Kidney (tissue), 13 donors: ENCODE measurements at regions not wholly inside any gene's neighbourhood (a gene's known extent, or its start where the extent isn't known, plus 50 kb on each side); places are given as distances from the start of the nearest gene placed in this dataset.

Experiments used
- DNase-seq, 5 donors: peaks; one replicate each; pipeline ENCODE4 v3.0.0-alpha.2; 2013 to 2020
- FAIRE-seq: peaks from 2 replicates; lab custom pipeline; 2012; peaks lifted over from hg19 to GRCh38; lab: Jason Lieb, UNC
- H3K27ac ChIP-seq, 2 donors: one replicate each; pipeline ENCODE4 v1.7.0; 2013; ENCODE audit warnings: low read depth in 2 of 2, low read length in 2 of 2, inconsistent platforms in 1 of 2
- H3K27me3 ChIP-seq: one replicate; pipeline ENCODE4 v1.7.1; 2013; ENCODE audit warnings: low read length, inconsistent platforms; ENCODE audit not compliant: control insufficient read depth, insufficient read depth
- H3K36me3 ChIP-seq, 3 donors: one replicate each; pipeline versions ENCODE4 v1.7.0 to v1.7.1; 2013; ENCODE audit warnings: low read length in 3 of 3, control low read depth in 1 of 3, inconsistent platforms in 1 of 3; ENCODE audit not compliant: insufficient read depth in 3 of 3, control insufficient read depth in 2 of 3
- H3K4me1 ChIP-seq, 3 donors: one replicate each; pipeline versions ENCODE4 v1.7.0 to v1.7.1; 2013; ENCODE audit warnings: low read length in 3 of 3, inconsistent platforms in 1 of 3, low read depth in 1 of 3; ENCODE audit not compliant: control insufficient read depth in 2 of 3, insufficient read depth in 2 of 3
- H3K4me3 ChIP-seq, 3 donors: one replicate each; pipeline versions ENCODE4 v1.7.0 to v1.8.1; 2013; ENCODE audit warnings: low read length in 3 of 3, control low read depth in 1 of 3, inconsistent platforms in 1 of 3
- H3K9ac ChIP-seq, 3 donors: one replicate each; pipeline versions ENCODE4 v1.7.0 to v1.7.1; 2013; ENCODE audit warnings: low read length in 3 of 3, control low read depth in 1 of 3, inconsistent platforms in 1 of 3
- H3K9me3 ChIP-seq, 3 donors: one replicate each; pipeline versions ENCODE4 v1.7.0 to v1.7.1; 2013; ENCODE audit warnings: low read length in 3 of 3, control low read depth in 1 of 3, inconsistent platforms in 1 of 3; ENCODE audit not compliant: control insufficient read depth in 2 of 3, insufficient read depth in 1 of 3
- intact Hi-C: fragments of 100-400 bp; cut with DNase I; formaldehyde crosslinking; loops from one replicate; pipeline ENCODE4 v1.11.1; 2022
- TF ChIP-seq, protein P1 (sequence below): IDR thresholded peaks from 3 replicates; pipeline ENCODE4 v1.5.1; 2012; ENCODE audit warnings: mild to moderate bottlenecking, moderate library complexity, borderline replicate concordance; ENCODE audit not compliant: insufficient read depth; ENCODE audit errors: extremely low read depth
- donor health status: control.
- donor health status: control.
- donor health status: control.
- donor health status: control.
- donor health status: control.
- donor health status: DM: yes; HTN: yes; CAD: no.
- donor health status: Normal renal cell carcinoma (clear cell type).

DNA sequence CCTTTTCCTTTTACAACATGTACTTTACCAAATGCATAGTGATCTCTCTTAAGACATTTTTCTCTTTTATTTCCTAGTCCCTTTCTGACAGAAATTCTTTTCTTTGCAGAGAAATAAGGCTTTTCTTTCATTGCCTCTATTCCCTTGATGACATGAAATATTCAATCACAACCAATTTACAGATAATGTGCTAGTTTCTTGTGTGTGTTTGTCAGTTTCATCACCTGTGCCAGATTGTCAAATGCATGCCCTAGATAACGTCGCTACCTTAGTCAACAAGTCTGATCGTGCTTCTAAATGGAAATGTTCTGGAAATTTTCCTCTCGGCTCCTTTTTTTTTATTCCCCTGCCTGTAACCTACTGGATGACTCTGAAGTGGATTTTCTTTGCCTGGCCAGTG is 478.1 kb downstream of the KLF5 start:
- intact Hi-C loops: no loop called here
- H3K36me3 ChIP-seq: no peaks in the 10 kb centered on the region
- FAIRE-seq (no peak), DNase-seq (no peak)
- no peak overlapping the region for H3K4me3 ChIP-seq
- H3K9ac ChIP-seq: no peak overlapping the region
- no peak overlapping the region for H3K27ac ChIP-seq
- H3K4me1 ChIP-seq: no peaks in the 10 kb centered on the region
- TF ChIP-seq, protein P1, sequence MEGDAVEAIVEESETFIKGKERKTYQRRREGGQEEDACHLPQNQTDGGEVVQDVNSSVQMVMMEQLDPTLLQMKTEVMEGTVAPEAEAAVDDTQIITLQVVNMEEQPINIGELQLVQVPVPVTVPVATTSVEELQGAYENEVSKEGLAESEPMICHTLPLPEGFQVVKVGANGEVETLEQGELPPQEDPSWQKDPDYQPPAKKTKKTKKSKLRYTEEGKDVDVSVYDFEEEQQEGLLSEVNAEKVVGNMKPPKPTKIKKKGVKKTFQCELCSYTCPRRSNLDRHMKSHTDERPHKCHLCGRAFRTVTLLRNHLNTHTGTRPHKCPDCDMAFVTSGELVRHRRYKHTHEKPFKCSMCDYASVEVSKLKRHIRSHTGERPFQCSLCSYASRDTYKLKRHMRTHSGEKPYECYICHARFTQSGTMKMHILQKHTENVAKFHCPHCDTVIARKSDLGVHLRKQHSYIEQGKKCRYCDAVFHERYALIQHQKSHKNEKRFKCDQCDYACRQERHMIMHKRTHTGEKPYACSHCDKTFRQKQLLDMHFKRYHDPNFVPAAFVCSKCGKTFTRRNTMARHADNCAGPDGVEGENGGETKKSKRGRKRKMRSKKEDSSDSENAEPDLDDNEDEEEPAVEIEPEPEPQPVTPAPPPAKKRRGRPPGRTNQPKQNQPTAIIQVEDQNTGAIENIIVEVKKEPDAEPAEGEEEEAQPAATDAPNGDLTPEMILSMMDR: no peak
- no peaks in the 10 kb centered on the region for H3K9me3 ChIP-seq
- H3K27me3 ChIP-seq: no peaks in the 10 kb centered on the region

DNA sequence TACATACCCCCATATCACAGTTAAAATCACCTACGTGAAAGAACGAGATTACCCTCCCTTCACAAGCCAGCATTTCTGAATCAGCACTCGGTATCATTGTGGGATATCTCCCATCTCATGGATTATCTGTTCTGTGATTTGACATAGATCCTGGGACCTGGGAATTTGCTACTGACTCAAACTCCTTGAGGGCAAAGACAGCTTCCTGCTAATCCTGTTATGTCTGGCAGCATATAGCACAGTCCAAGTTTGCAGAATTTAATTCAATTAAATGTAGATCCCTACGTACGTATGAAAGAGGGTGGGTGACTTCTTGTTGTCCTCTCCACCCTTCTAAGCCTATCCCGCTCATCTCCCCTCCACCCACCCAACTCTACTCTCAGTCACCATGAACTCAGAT is 476.5 kb downstream of the KLF5 start:
- intact Hi-C loops: no loop called here
- H3K9ac ChIP-seq: no peak overlapping the region
- no peaks in the 10 kb centered on the region for H3K9me3 ChIP-seq
- H3K4me3 ChIP-seq: no peak overlapping the region
- H3K4me1 ChIP-seq: no peaks in the 10 kb centered on the region
- FAIRE-seq (no peak), DNase-seq (no peak)
- H3K27me3 ChIP-seq: no peaks in the 10 kb centered on the region
- no peak overlapping the region for H3K27ac ChIP-seq
- H3K36me3 ChIP-seq: no peaks in the 10 kb centered on the region
- TF ChIP-seq, protein P1: no peak

DNA sequence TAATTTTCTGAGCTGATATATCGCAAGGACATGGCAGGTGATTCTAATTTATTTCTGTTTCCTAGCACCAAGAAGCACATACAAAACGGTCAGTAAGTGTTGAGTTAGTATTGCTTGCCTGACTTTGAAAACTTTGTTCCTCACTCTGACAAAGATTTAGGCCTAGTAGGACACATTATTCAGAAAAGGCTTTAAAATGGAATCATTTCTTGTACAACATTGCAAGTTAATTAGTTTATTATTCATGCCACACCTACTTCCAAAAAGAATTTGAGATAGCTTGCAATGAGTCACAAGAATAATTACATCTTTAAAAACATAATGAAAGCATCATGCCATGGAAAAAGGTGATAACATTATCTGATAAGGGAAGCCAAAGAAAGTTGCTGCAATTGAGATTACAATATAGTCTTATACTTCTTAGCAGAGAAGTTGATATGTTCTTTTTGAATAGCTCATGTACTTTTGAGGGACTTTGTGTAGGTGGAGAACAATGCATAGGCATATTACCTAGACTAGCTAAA is 474.2 kb downstream of the KLF5 start:
- intact Hi-C loops: no loop called here
- DNase-seq (no peak), FAIRE-seq (no peak)
- H3K4me1 ChIP-seq: no peaks in the 10 kb centered on the region
- no peak overlapping the region for H3K9ac ChIP-seq
- H3K27ac ChIP-seq: no peak overlapping the region
- H3K27me3 ChIP-seq: no peaks in the 10 kb centered on the region
- TF ChIP-seq, protein P1: no peak
- no peaks in the 10 kb centered on the region for H3K36me3 ChIP-seq
- no peaks in the 10 kb centered on the region for H3K9me3 ChIP-seq
- no peak overlapping the region for H3K4me3 ChIP-seq

DNA sequence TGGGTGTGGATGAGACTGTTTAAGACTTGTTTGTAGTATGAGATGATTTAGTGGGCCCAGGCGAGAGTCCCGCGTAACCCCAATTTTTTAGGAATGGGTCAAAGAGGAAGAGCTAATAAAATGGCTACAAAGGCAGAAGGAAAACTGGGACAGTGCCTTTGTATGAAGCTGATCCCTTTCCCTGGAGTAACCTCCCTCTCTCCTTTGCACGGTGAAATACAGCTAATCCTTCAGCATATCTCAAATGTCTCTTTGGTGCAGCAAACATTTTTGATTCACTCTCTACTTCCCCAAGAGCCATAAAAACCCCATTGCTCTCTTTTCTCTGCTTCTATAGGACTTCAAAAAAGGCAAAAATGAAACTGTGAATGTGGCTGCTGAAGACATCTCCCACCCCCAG is 473.8 kb downstream of the KLF5 start:
- no peaks in the 10 kb centered on the region for H3K36me3 ChIP-seq
- intact Hi-C loops: no loop called here
- H3K4me1 ChIP-seq: no peaks in the 10 kb centered on the region
- DNase-seq (no peak), FAIRE-seq (no peak)
- TF ChIP-seq, protein P1: no peak
- no peak overlapping the region for H3K9ac ChIP-seq
- no peak overlapping the region for H3K4me3 ChIP-seq
- no peak overlapping the region for H3K27ac ChIP-seq
- H3K27me3 ChIP-seq: no peaks in the 10 kb centered on the region
- no peaks in the 10 kb centered on the region for H3K9me3 ChIP-seq
